A549 (cell line): ENCODE measurements at regions not wholly inside any gene's neighbourhood (a gene's known extent, or its start where the extent isn't known, plus 50 kb on each side); places are given as distances from the start of the nearest gene placed in this dataset.

Source experiments
- CEBPB ChIP-seq, 2 experiments: fragments of >200 bp in 1 of 2; sonication (Bioruptor Twin) in 1 of 2; formaldehyde crosslinking in 1 of 2; IDR thresholded peaks; 2 replicates each; pipeline ENCODE4 v1.6.1; 2012 to 2016
- EHMT2 ChIP-seq: fragments of 200-600 bp; sonication (generic); IDR thresholded peaks from 2 replicates; pipeline ENCODE4 v1.6.1; 2016; ENCODE audit warnings: antibody characterized with exemption, low read depth, mild to moderate bottlenecking, moderate library complexity
- HDAC2 ChIP-seq: fragments of 200-600 bp; sonication (generic); IDR thresholded peaks from 2 replicates; pipeline ENCODE4 v1.6.1; 2016
- MYC ChIP-seq: IDR thresholded peaks from 2 replicates; pipeline ENCODE4 v1.6.1; 2012; ENCODE audit warnings: mild to moderate bottlenecking, inconsistent platforms, low read length, improper control_type of control experiment, borderline replicate concordance
- POLR2A ChIP-seq: IDR thresholded peaks from 2 replicates; pipeline ENCODE4 v1.6.1; 2012; ENCODE audit warnings: mild to moderate bottlenecking, low read length
- RCOR1 ChIP-seq: fragments of 150-350 bp; IDR thresholded peaks from 2 replicates; pipeline ENCODE4 v1.6.1; 2014; ENCODE audit warnings: antibody characterized with exemption, low read length, low read depth
- REST ChIP-seq: fragments of 200-600 bp; sonication (generic); IDR thresholded peaks from 2 replicates; pipeline ENCODE4 v1.6.1; 2016; ENCODE audit warnings: antibody characterized with exemption, mild to moderate bottlenecking, moderate library complexity
- RNF2 ChIP-seq: fragments of 200-600 bp; sonication (generic); IDR thresholded peaks from 2 replicates; pipeline ENCODE4 v1.6.1; 2016; ENCODE audit warnings: low read depth, mild to moderate bottlenecking, antibody characterized with exemption, moderate library complexity, borderline replicate concordance
- SMC3 ChIP-seq: fragments of >200 bp; sonication (Bioruptor Twin); formaldehyde crosslinking; IDR thresholded peaks from 3 replicates; pipeline ENCODE4 v1.6.1; 2018; ENCODE audit warnings: inconsistent platforms
- TP53 ChIP-seq: fragments of 250-450 bp; sonication (Bioruptor Pico); IDR thresholded peaks from 2 replicates; pipeline ENCODE4 v1.5.0; 2021; ENCODE audit warnings: mild to moderate bottlenecking, moderate library complexity
- TF ChIP-seq, protein P1 (sequence below): fragments of >200 bp; sonication (Bioruptor Twin); formaldehyde crosslinking; IDR thresholded peaks from 3 replicates; pipeline ENCODE4 v1.5.1; 2016
- TF ChIP-seq, protein P2 (sequence below): IDR thresholded peaks from 2 replicates; pipeline ENCODE4 v1.6.1; 2012

DNA sequence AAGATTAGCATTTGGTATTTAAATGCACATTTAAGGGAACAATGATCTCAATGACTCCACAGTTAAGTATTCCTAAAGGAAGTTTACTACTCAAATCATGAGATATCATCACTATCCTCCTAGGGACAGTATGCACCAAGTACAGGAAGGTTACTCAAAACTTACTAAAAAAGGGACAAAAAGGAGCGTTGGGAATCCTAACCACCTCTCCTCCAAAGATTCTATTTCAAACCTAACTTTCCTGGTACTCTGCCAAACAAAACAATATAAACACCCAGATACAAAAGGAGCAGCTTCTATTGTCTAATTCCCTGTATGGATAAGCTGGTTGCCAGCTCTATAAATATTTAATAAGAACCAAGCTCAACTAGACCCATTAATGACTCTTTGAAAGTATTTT, 377.7 kb downstream of the NUAK1 start:
- no peak for TF ChIP-seq RNF2
- TF ChIP-seq, protein P1, sequence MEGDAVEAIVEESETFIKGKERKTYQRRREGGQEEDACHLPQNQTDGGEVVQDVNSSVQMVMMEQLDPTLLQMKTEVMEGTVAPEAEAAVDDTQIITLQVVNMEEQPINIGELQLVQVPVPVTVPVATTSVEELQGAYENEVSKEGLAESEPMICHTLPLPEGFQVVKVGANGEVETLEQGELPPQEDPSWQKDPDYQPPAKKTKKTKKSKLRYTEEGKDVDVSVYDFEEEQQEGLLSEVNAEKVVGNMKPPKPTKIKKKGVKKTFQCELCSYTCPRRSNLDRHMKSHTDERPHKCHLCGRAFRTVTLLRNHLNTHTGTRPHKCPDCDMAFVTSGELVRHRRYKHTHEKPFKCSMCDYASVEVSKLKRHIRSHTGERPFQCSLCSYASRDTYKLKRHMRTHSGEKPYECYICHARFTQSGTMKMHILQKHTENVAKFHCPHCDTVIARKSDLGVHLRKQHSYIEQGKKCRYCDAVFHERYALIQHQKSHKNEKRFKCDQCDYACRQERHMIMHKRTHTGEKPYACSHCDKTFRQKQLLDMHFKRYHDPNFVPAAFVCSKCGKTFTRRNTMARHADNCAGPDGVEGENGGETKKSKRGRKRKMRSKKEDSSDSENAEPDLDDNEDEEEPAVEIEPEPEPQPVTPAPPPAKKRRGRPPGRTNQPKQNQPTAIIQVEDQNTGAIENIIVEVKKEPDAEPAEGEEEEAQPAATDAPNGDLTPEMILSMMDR = no peak
- TF ChIP-seq TP53 (CRISPR knock-in tag) = no peak
- no peak for TF ChIP-seq POLR2A
- no peak for TF ChIP-seq RCOR1
- TF ChIP-seq EHMT2 = no peak
- no peak for TF ChIP-seq MYC
- no peak for TF ChIP-seq CEBPB (IDR thresholded peaks at IDR 0.05)
- TF ChIP-seq HDAC2 = no peak
- TF ChIP-seq, protein P2, sequence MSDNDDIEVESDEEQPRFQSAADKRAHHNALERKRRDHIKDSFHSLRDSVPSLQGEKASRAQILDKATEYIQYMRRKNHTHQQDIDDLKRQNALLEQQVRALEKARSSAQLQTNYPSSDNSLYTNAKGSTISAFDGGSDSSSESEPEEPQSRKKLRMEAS = no peak
- no peak for TF ChIP-seq REST
- TF ChIP-seq SMC3 = no peak
